ENCODE measurements at regions not wholly inside any gene's neighbourhood (a gene's known extent, or its start where the extent isn't known, plus 50 kb on each side); places are given as distances from the start of the nearest gene placed in this dataset.

DNA sequence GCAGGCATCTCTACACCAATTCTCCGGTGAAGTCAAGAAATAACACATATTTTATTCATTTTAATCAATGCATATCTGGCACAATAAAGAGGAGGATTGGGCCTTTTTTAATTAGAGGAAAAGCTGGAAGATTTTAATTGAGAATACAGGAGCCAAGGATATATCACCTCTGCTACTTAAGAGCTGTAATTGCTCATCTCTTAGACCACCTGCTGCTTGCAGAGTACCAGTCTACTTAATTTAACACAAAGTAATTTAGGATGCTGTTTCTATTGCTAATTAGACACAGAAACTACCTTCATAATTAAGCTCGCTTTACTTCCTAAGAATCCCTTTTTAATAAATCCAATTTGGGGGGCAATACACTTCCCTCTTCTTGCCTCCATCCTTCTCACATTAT is 326.9 kb downstream of the TENT4A start:
- Mint-ChIP-seq H3K27me3 (no peaks in the 10 kb centered on the region), H3K9me3 (no peaks in the 10 kb centered on the region), H3K4me3 (no peak overlapping the region), H3K4me1 (no peaks in the 10 kb centered on the region), H3K27ac (no peak overlapping the region), H3K36me3 (ENCODE audit: low read depth) (no peaks in the 10 kb centered on the region)
- POLR2A ChIA-PET: no interaction called here
- CTCF ChIA-PET: no interaction called here
- DNase-seq: no peak

GRCh38 chr5:7043797-7044196 is 330.6 kb downstream of the TENT4A start:
- no peak overlapping the region for H3K4me3 Mint-ChIP-seq

DNA sequence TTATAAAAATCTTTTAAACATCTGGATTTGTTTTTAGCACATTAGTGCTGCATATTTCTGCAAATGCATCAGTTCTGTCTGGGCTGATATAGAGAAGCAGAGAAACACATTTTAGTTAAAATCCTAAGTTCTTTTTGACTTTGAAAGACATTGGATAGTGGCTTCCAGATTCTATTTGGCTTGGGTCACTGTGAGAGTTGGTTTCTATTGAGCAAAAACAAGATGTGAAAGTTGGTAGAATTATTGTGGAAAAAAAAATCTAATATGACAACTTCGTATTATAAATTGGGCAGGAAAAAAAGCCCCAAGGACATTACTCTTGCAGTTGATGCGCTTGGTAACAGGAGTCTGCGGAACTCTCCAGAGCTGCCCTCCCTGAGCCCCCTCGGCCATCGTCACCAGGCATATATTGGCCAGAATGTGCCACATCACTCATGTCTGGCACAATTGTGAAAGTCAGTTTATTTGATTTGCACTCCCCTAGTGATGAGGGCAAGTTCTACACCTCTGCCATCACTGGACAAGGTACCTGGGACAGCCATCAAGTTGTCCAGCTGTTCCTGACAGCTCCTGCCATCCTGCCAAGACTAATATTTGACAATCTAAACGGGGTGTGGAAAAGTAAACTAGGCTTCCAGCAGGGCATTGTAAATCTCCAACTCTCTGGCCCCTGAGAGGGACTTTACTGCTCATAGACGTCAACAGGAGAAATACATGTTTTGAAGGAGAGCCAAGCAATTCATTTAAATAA is 334.5 kb downstream of the TENT4A start:
- no peak overlapping the region for H3K4me3 Mint-ChIP-seq
- DNase-seq: no peak
- no peaks in the 10 kb centered on the region for H3K27me3 Mint-ChIP-seq
- no peaks in the 10 kb centered on the region for H3K36me3 Mint-ChIP-seq (ENCODE audit: low read depth)
- no peaks in the 10 kb centered on the region for H3K9me3 Mint-ChIP-seq
- no peaks in the 10 kb centered on the region for H3K4me1 Mint-ChIP-seq
- H3K27ac Mint-ChIP-seq: no peak overlapping the region
- POLR2A ChIA-PET: no interaction called here
- CTCF ChIA-PET: no interaction called here

More at GRCh38 chr5:7043797-7044196, 330.6 kb downstream of the TENT4A start:
- no peaks in the 10 kb centered on the region for H3K36me3 Mint-ChIP-seq (ENCODE audit: low read depth)
- H3K27ac Mint-ChIP-seq: no peak overlapping the region
- POLR2A ChIA-PET: no interaction called here
- no peak for DNase-seq
- H3K4me1 Mint-ChIP-seq: no peaks in the 10 kb centered on the region
- no peaks in the 10 kb centered on the region for H3K27me3 Mint-ChIP-seq
- H3K9me3 Mint-ChIP-seq: no peaks in the 10 kb centered on the region
- CTCF ChIA-PET: no interaction called here

GRCh38 chr5:7050986-7051385 is 337.8 kb downstream of the TENT4A start:
- ChIA-PET POLR2A (no interaction called here), CTCF (no interaction called here)
- Mint-ChIP-seq H3K4me1 (no peaks in the 10 kb centered on the region), H3K27me3 (no peaks in the 10 kb centered on the region), H3K27ac (no peak overlapping the region), H3K36me3 (ENCODE audit: low read depth) (no peaks in the 10 kb centered on the region), H3K9me3 (peaks cover 3% of the 10 kb centered on the region), H3K4me3 (no peak overlapping the region)
- DNase-seq: no peak

GRCh38 chr5:7053125-7053524 is 339.9 kb downstream of the TENT4A start:
- H3K27me3 Mint-ChIP-seq: no peaks in the 10 kb centered on the region
- no peaks in the 10 kb centered on the region for H3K4me1 Mint-ChIP-seq
- H3K4me3 Mint-ChIP-seq: no peak overlapping the region
- H3K9me3 Mint-ChIP-seq: peaks cover 3% of the 10 kb centered on the region
- ChIA-PET POLR2A (no interaction called here), CTCF (no interaction called here)
- no peak overlapping the region for H3K27ac Mint-ChIP-seq
- H3K36me3 Mint-ChIP-seq (ENCODE audit: low read depth): no peaks in the 10 kb centered on the region
- DNase-seq: no peak

GRCh38 chr5:7053528-7054209 is 340.4 kb downstream of the TENT4A start:
- Mint-ChIP-seq H3K9me3 (peaks cover 3% of the 10 kb centered on the region), H3K27ac (no peak overlapping the region), H3K36me3 (ENCODE audit: low read depth) (no peaks in the 10 kb centered on the region), H3K4me3 (no peak overlapping the region), H3K27me3 (no peaks in the 10 kb centered on the region), H3K4me1 (no peaks in the 10 kb centered on the region)
- ChIA-PET CTCF (no interaction called here), POLR2A (no interaction called here)
- DNase-seq: no peak

- H3K27me3 Mint-ChIP-seq: no peaks in the 10 kb centered on the region
- H3K36me3 Mint-ChIP-seq (ENCODE audit: low read depth): no peaks in the 10 kb centered on the region
- no peaks in the 10 kb centered on the region for H3K9me3 Mint-ChIP-seq
- H3K4me1 Mint-ChIP-seq: no peaks in the 10 kb centered on the region
- no peak overlapping the region for H3K4me3 Mint-ChIP-seq
- CTCF ChIA-PET: no interaction called here
- DNase-seq: no peak
- H3K27ac Mint-ChIP-seq: no peak overlapping the region
- POLR2A ChIA-PET: no interaction called here
Measured at GRCh38 chr5:7066471-7067235, 329.3 kb upstream of the ADCY2 start.

- Mint-ChIP-seq H3K36me3 (ENCODE audit: low read depth) (no peaks in the 10 kb centered on the region), H3K4me3 (no peak overlapping the region), H3K9me3 (no peaks in the 10 kb centered on the region), H3K27ac (no peak overlapping the region), H3K4me1 (no peaks in the 10 kb centered on the region), H3K27me3 (no peaks in the 10 kb centered on the region)
- POLR2A ChIA-PET: no interaction called here
- DNase-seq: no peak
- CTCF ChIA-PET: no interaction called here
Measured at GRCh38 chr5:7068156-7068555, 327.8 kb upstream of the ADCY2 start.

- no peak for DNase-seq
- Mint-ChIP-seq H3K27ac (no peak overlapping the region), H3K36me3 (ENCODE audit: low read depth) (no peaks in the 10 kb centered on the region), H3K4me1 (no peaks in the 10 kb centered on the region), H3K9me3 (no peaks in the 10 kb centered on the region), H3K27me3 (no peaks in the 10 kb centered on the region), H3K4me3 (no peak overlapping the region)
- POLR2A ChIA-PET: no interaction called here
- CTCF ChIA-PET: no interaction called here
Measured at GRCh38 chr5:7068899-7069298, 327.0 kb upstream of the ADCY2 start.

- POLR2A ChIA-PET: no interaction called here
- no peaks in the 10 kb centered on the region for H3K27me3 Mint-ChIP-seq
Measured at GRCh38 chr5:7072188-7072587, 323.8 kb upstream of the ADCY2 start.

DNA sequence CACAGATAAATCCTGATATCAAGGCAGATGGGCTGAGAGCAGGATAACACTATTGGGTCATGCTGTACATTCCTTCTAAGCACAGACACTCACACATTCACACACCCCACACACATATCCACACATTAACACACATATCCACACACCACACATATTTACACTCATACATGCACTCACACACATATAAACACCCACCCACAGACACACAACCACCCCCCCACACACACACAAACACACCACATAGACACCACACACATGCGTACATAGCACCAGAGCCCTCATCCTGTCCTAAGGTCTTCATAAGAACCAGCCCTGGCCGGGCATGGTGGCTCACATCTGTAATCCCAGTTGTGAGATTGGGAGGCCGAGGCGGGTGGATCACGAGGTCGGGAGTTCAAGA is 322.3 kb upstream of the ADCY2 start:
- Mint-ChIP-seq H3K4me3 (no peak overlapping the region), H3K27me3 (no peaks in the 10 kb centered on the region), H3K9me3 (no peaks in the 10 kb centered on the region), H3K4me1 (no peaks in the 10 kb centered on the region), H3K36me3 (ENCODE audit: low read depth) (no peaks in the 10 kb centered on the region), H3K27ac (no peak overlapping the region)
- POLR2A ChIA-PET: no interaction called here
- DNase-seq: no peak
- CTCF ChIA-PET: no interaction called here

More at GRCh38 chr5:7072188-7072587, 323.8 kb upstream of the ADCY2 start:
- DNase-seq: no peak
- H3K4me3 Mint-ChIP-seq: no peak overlapping the region
- CTCF ChIA-PET: no interaction called here
- H3K9me3 Mint-ChIP-seq: no peaks in the 10 kb centered on the region
- no peak overlapping the region for H3K27ac Mint-ChIP-seq
- H3K36me3 Mint-ChIP-seq (ENCODE audit: low read depth): no peaks in the 10 kb centered on the region
- H3K4me1 Mint-ChIP-seq: no peaks in the 10 kb centered on the region

- H3K4me1 Mint-ChIP-seq: no peaks in the 10 kb centered on the region
- H3K36me3 Mint-ChIP-seq (ENCODE audit: low read depth): no peaks in the 10 kb centered on the region
- H3K9me3 Mint-ChIP-seq: no peaks in the 10 kb centered on the region
- no peak overlapping the region for H3K4me3 Mint-ChIP-seq
- no peak overlapping the region for H3K27ac Mint-ChIP-seq
- ChIA-PET POLR2A (no interaction called here), CTCF (no interaction called here)
- H3K27me3 Mint-ChIP-seq: no peaks in the 10 kb centered on the region
- DNase-seq: no peak
Measured at GRCh38 chr5:7074176-7074575, 321.8 kb upstream of the ADCY2 start.

DNA sequence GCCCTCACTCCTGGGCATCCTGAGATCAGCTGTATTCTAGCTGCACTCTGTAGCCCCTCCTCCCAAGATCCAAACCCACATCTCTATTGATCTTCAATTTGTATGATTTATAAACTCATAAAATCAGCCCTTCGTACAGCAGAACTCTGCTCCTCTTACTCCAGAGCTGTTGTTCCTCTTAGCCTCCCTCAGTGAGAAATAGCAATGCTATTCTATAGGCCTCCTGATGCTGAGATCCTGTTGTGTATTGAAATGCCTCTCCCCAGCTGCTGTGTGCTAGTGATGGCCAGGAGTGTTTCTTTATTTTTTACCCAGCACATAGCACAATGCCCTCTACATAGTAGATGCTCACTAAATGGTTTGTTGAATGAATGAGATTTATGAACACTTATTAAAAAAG is 320.5 kb upstream of the ADCY2 start:
- Mint-ChIP-seq H3K27ac (no peak overlapping the region), H3K36me3 (ENCODE audit: low read depth) (no peaks in the 10 kb centered on the region), H3K9me3 (no peaks in the 10 kb centered on the region), H3K4me1 (no peaks in the 10 kb centered on the region), H3K4me3 (no peak overlapping the region), H3K27me3 (no peaks in the 10 kb centered on the region)
- DNase-seq: no peak
- ChIA-PET POLR2A (no interaction called here), CTCF (no interaction called here)

All from activated CD4-positive, alpha-beta T cell treated with anti-CD3 and anti-CD28 coated beads, Interleukin-2, amount 10 ng/mL, durations not matched to agents 7 days and 5 days (primary cell).